ENCODE measurements at regions not wholly inside any gene's neighbourhood (a gene's known extent, or its start where the extent isn't known, plus 50 kb on each side); places are given as distances from the start of the nearest gene placed in this dataset.

DNA sequence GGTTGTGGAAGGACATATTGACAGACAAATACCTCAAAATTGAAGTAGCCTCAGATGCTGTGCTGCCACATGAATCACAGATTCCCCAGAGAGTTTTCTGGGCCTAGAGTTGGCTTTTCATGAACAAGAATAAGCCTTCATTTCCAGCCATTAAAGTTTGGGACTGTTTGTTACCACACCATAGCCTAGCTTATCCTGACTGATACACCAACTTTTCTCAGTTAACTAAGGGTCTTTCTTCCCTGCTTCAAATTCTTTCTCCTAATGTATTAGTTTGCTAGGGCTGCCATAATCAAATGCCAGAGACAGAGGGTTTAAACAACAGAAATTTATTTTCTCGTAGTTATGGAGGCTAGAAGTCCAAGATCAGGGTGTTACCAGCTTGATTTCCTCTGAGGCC, 237.4 kb upstream of the ZFP64 start:
- no peak for TF ChIP-seq EZH2phosphoT487 (IDR thresholded peaks at IDR 0.05; ENCODE audit: insufficient read depth, low read depth)
- TF ChIP-seq EZH2 (IDR thresholded peaks at IDR 0.05; ENCODE audit: insufficient read depth, poor library complexity, severe bottlenecking) = no peak
